Liver (tissue), 8 donors: ENCODE measurements at regions not wholly inside any gene's neighbourhood (a gene's known extent, or its start where the extent isn't known, plus 50 kb on each side); places are given as distances from the start of the nearest gene placed in this dataset.
A peak's percentile ranks its signal among the peaks of the same experiment; 100 is the strongest.

Experiments
- DNase-seq: peaks from one replicate; pipeline ENCODE4 v3.0.0-alpha.2; 2017; ENCODE audit warnings: low spot score
- H3K27ac ChIP-seq, 2 donors: one replicate each; pipeline ENCODE4 v1.7.0; 2013; ENCODE audit warnings: inconsistent platforms in 2 of 2, low read length in 2 of 2, control low read depth in 1 of 2, low read depth in 1 of 2, mild to moderate bottlenecking in 1 of 2
- H3K27me3 ChIP-seq, 4 donors: one replicate each; pipeline versions ENCODE4 v1.6.1 to v1.7.0; 2013; ENCODE audit warnings: low read length in 3 of 4, inconsistent platforms in 1 of 4, mild to moderate bottlenecking in 1 of 4, moderate library complexity in 1 of 4; ENCODE audit not compliant: control insufficient read depth in 4 of 4, insufficient read depth in 4 of 4
- H3K36me3 ChIP-seq, 4 donors: one replicate each; pipeline versions ENCODE4 v1.6.1 to v1.7.0; 2013; ENCODE audit warnings: low read length in 3 of 4, mild to moderate bottlenecking in 3 of 4, low read depth in 1 of 4, moderate library complexity in 1 of 4; ENCODE audit not compliant: control insufficient read depth in 4 of 4, insufficient read depth in 3 of 4
- H3K4me1 ChIP-seq, 4 donors: one replicate each; pipeline versions ENCODE4 v1.6.1 to v1.7.0; 2013; ENCODE audit warnings: low read length in 3 of 4, mild to moderate bottlenecking in 3 of 4, moderate library complexity in 1 of 4; ENCODE audit not compliant: control insufficient read depth in 4 of 4, insufficient read depth in 4 of 4
- H3K4me3 ChIP-seq, 3 donors: one replicate each; pipeline versions ENCODE4 v1.6.1 to v1.7.0; 2013; ENCODE audit warnings: low read length in 3 of 3, control low read depth in 1 of 3, low read depth in 1 of 3, mild to moderate bottlenecking in 1 of 3
- H3K9ac ChIP-seq, 2 donors: one replicate each; pipeline ENCODE4 v1.7.0; 2013; ENCODE audit warnings: low read length in 2 of 2, mild to moderate bottlenecking in 2 of 2, moderate library complexity in 2 of 2, control low read depth in 1 of 2, low read depth in 1 of 2
- H3K9me3 ChIP-seq, 4 donors: one replicate each; pipeline versions ENCODE4 v1.6.1 to v1.7.0; 2013; ENCODE audit warnings: low read length in 3 of 4; ENCODE audit not compliant: control insufficient read depth in 4 of 4
- ATF3 ChIP-seq: IDR thresholded peaks from 2 replicates; pipeline ENCODE4 v1.6.1; 2016; ENCODE audit warnings: antibody characterized with exemption
- CTCF ChIP-seq: fragments of 150-350 bp; IDR thresholded peaks from 2 replicates; pipeline ENCODE4 v1.5.1; 2017; ENCODE audit warnings: improper control_type of control experiment, low read depth, low read length; ENCODE audit not compliant: missing input control
- FOXA1 ChIP-seq: IDR thresholded peaks from 2 replicates; pipeline ENCODE4 v1.6.1; 2016; ENCODE audit warnings: antibody characterized with exemption
- GABPA ChIP-seq, 2 donors: IDR thresholded peaks in 1 of 2; conservative IDR thresholded peaks in 1 of 2; 2 replicates each; pipeline ENCODE4 v1.6.1; 2016; ENCODE audit warnings: antibody characterized with exemption in 2 of 2, mild to moderate bottlenecking in 1 of 2, moderate library complexity in 1 of 2
- HNF4G ChIP-seq: IDR thresholded peaks from 2 replicates; pipeline ENCODE4 v1.6.1; 2016; ENCODE audit warnings: antibody characterized with exemption
- MAX ChIP-seq: IDR thresholded peaks from 2 replicates; pipeline ENCODE4 v1.6.1; 2016; ENCODE audit warnings: antibody characterized with exemption
- NR2F2 ChIP-seq: IDR thresholded peaks from 2 replicates; pipeline ENCODE4 v1.6.1; 2016; ENCODE audit warnings: antibody characterized with exemption
- RAD21 ChIP-seq, 2 donors: IDR thresholded peaks; 2 replicates each; pipeline ENCODE4 v1.6.1; 2016; ENCODE audit warnings: antibody characterized with exemption in 2 of 2, mild to moderate bottlenecking in 2 of 2
- RXRA ChIP-seq, 2 donors: IDR thresholded peaks; 2 replicates each; pipeline ENCODE4 v1.6.1; 2017 to 2018; ENCODE audit warnings: antibody characterized with exemption in 2 of 2, mild to moderate bottlenecking in 1 of 2
- SP1 ChIP-seq: IDR thresholded peaks from 2 replicates; pipeline ENCODE4 v1.6.1; 2018; ENCODE audit warnings: antibody characterized with exemption, mild to moderate bottlenecking
- TAF1 ChIP-seq: conservative IDR thresholded peaks from 2 replicates; pipeline ENCODE4 v1.6.1; 2016; ENCODE audit warnings: antibody characterized with exemption, mild to moderate bottlenecking
- YY1 ChIP-seq: IDR thresholded peaks from 2 replicates; pipeline ENCODE4 v1.6.1; 2016; ENCODE audit warnings: antibody characterized with exemption, mild to moderate bottlenecking
- ZBTB33 ChIP-seq: IDR thresholded peaks from 2 replicates; pipeline ENCODE4 v1.6.1; 2016; ENCODE audit warnings: antibody characterized with exemption
- WGBS: extraction: QIAGEN DNeasy Blood & Tissue Kit; methylation state at CpG from one replicate; pipeline ENCODE4 v1.1.7; 2013; 5-methylcytosine and 5-hydroxymethylcytosine counted together
- donor health status: healthy.
- donor health status: healthy.
- donor health status: healthy.
- donor health status: healthy.
- donor health status: healthy.

- no peak overlapping the region for H3K4me3 ChIP-seq
- no peak overlapping the region for H3K27ac ChIP-seq
- no peaks in the 10 kb centered on the region for H3K27me3 ChIP-seq
- no peak for TF ChIP-seq GABPA (IDR thresholded peaks at IDR 0.05 in 1 of 2, conservative IDR thresholded peaks at IDR 0.05 in 1 of 2)
- TF ChIP-seq YY1: no peak
- no peak for TF ChIP-seq RAD21 (IDR thresholded peaks at IDR 0.05)
- TF ChIP-seq NR2F2: peak; percentile 58
- no peak for TF ChIP-seq FOXA1
- no peak for TF ChIP-seq CTCF
- TF ChIP-seq ZBTB33: no peak
- H3K4me1 ChIP-seq: no peaks in the 10 kb centered on the region
- 70% methylated on average over 5 of the region's 5 CpGs for WGBS
- no peaks in the 10 kb centered on the region for H3K9me3 ChIP-seq
- no peak overlapping the region for H3K9ac ChIP-seq
- no peaks in the 10 kb centered on the region for H3K36me3 ChIP-seq
- no peak for DNase-seq
These were observed 81.3 kb upstream of the ERCC6L2 start for GRCh38 chr9:95793924-95794828.

- TF ChIP-seq MAX: no peak
- TF ChIP-seq SP1: no peak
- no peak for TF ChIP-seq RXRA (IDR thresholded peaks at IDR 0.05)
- no peak for TF ChIP-seq HNF4G
- no peak for TF ChIP-seq FOXA1
- no peak for TF ChIP-seq ATF3
- TF ChIP-seq RAD21 (IDR thresholded peaks at IDR 0.05): no peak
- no peak for TF ChIP-seq TAF1
- TF ChIP-seq CTCF: no peak
- H3K27ac ChIP-seq: no peak overlapping the region
- H3K9me3 ChIP-seq: no peaks in the 10 kb centered on the region
- H3K36me3 ChIP-seq: no peaks in the 10 kb centered on the region
- no peak overlapping the region for H3K4me3 ChIP-seq
- H3K4me1 ChIP-seq: no peaks in the 10 kb centered on the region
- 90% methylated on average over 2 of the region's 2 CpGs for WGBS
- DNase-seq: no peak
- H3K27me3 ChIP-seq: no peaks in the 10 kb centered on the region
- no peak overlapping the region for H3K9ac ChIP-seq
These were observed 83.8 kb upstream of the ERCC6L2 start for GRCh38 chr9:95791695-95792094.
